ENCODE measurements at regions not wholly inside any gene's neighbourhood (a gene's known extent, or its start where the extent isn't known, plus 50 kb on each side); places are given as distances from the start of the nearest gene placed in this dataset.

DNA sequence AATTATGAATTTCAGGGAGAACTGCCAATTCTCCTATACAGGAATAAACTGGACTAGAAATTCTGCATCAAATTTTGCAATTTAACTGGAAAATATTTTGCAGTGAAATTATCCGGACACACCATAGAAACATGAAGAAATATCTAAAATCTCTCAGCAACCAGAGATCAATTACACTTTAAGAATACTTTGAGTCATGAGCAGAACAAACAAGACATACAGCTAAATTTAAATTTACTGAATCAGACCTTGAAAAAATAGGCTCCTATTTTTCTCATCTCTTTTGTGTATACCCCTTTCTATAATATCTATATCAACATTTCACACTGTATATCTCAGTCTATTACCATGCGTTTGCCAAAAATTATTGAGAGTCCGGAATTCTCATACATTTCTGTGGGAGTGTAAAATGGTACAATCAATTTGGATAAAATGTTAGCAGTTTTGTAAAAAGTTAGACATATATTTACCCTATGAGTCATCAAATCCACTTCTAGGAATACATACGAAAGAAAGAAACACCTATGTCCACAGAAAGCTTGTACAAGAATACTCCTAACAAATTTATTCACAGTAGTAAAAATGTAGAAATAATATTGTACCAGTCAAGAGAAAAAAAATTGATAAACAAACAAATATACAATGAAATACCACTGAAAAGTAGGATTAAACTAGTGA is 593.1 kb upstream of the NECTIN3 start:
- Histone ChIP-seq H3K9ac (ENCODE audit: control insufficient read depth, insufficient read depth, low read length) (no peak overlapping the region), H3K9me3 (replicated peaks; ENCODE audit: control insufficient read depth, insufficient read depth, low read length) (no peaks in the 10 kb centered on the region), H3K79me2 (ENCODE audit: control insufficient read depth, insufficient read depth, low read length) (no peaks in the 10 kb centered on the region), H3K27me3 (replicated peaks in 1 of 2; ENCODE audit: control insufficient read depth in 2 of 2, insufficient read depth in 2 of 2, low read length in 1 of 2) (no peaks in the 10 kb centered on the region), H3K4me2 (ENCODE audit: control insufficient read depth, insufficient read depth) (no peak overlapping the region), H3K27ac (ENCODE audit: control insufficient read depth, insufficient read depth) (no peak overlapping the region), H3K4me1 (ENCODE audit: control insufficient read depth, insufficient read depth, low read length) (no peaks in the 10 kb centered on the region), H3K4me3 (no peak overlapping the region), H3K36me3 (ENCODE audit: control insufficient read depth in 2 of 2, insufficient read depth in 2 of 2, low read length in 1 of 2) (no peaks in the 10 kb centered on the region), H4K20me1 (ENCODE audit: control insufficient read depth, insufficient read depth) (no peaks in the 10 kb centered on the region), H2AFZ (ENCODE audit: control insufficient read depth, low read depth, low read length) (no peak overlapping the region)
- in situ Hi-C loops (cut with MboI) (no loop called here), intact Hi-C loops (cut with micrococcal nuclease; ENCODE audit: unreplicated experiment) (no loop called here)
- ChIA-PET POLR2A (no interaction called here), SMC1A (ENCODE audit: uncharacterized antibody, unreplicated experiment) (no interaction called here), CTCF (no interaction called here), RAD21 (ENCODE audit: unreplicated experiment) (no interaction called here)
- WGBS (ENCODE audit: insufficient coverage, insufficient replicate concordance, low lambda C conversion rate, missing lambda C conversion rate) = 30% methylated on average over 4 of the region's 4 CpGs
- FAIRE-seq (no peak), DNase-seq (ENCODE audit: low read depth, low spot score) (no peak), ATAC-seq (no peak)
- BruUV-seq (replicated peaks) = no TSS peak
- TF ChIP-seq RB1 (IDR thresholded peaks at IDR 0.05; ENCODE audit: borderline replicate concordance) (no peak), MTA2 (IDR thresholded peaks at IDR 0.05; ENCODE audit: low read depth) (no peak), JUNB (IDR thresholded peaks at IDR 0.05) (no peak), STAT1 (conservative IDR thresholded peaks at IDR 0.05) (no peak), RCOR1 (conservative IDR thresholded peaks at IDR 0.05; ENCODE audit: low read depth, low read length) (no peak), MYC (IDR thresholded peaks at IDR 0.05; ENCODE audit: insufficient read depth, insufficient read length, insufficient replicate concordance, low read length, severe bottlenecking) (no peak), DPF2 (IDR thresholded peaks at IDR 0.05) (no peak), HDAC2 (IDR thresholded peaks at IDR 0.05) (no peak), TCF7 (IDR thresholded peaks at IDR 0.05; ENCODE audit: borderline replicate concordance) (no peak)
- TF ChIP-seq, protein P1, sequence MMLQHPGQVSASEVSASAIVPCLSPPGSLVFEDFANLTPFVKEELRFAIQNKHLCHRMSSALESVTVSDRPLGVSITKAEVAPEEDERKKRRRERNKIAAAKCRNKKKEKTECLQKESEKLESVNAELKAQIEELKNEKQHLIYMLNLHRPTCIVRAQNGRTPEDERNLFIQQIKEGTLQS (IDR thresholded peaks at IDR 0.05; ENCODE audit: borderline replicate concordance, extremely low read depth, low read depth, low read length) = no peak
- TF ChIP-seq, protein P2, sequence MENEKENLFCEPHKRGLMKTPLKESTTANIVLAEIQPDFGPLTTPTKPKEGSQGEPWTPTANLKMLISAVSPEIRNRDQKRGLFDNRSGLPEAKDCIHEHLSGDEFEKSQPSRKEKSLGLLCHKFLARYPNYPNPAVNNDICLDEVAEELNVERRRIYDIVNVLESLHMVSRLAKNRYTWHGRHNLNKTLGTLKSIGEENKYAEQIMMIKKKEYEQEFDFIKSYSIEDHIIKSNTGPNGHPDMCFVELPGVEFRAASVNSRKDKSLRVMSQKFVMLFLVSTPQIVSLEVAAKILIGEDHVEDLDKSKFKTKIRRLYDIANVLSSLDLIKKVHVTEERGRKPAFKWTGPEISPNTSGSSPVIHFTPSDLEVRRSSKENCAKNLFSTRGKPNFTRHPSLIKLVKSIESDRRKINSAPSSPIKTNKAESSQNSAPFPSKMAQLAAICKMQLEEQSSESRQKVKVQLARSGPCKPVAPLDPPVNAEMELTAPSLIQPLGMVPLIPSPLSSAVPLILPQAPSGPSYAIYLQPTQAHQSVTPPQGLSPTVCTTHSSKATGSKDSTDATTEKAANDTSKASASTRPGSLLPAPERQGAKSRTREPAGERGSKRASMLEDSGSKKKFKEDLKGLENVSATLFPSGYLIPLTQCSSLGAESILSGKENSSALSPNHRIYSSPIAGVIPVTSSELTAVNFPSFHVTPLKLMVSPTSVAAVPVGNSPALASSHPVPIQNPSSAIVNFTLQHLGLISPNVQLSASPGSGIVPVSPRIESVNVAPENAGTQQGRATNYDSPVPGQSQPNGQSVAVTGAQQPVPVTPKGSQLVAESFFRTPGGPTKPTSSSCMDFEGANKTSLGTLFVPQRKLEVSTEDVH (IDR thresholded peaks at IDR 0.05; ENCODE audit: low read depth, partially characterized antibody) = no peak
- TF ChIP-seq, protein P3, sequence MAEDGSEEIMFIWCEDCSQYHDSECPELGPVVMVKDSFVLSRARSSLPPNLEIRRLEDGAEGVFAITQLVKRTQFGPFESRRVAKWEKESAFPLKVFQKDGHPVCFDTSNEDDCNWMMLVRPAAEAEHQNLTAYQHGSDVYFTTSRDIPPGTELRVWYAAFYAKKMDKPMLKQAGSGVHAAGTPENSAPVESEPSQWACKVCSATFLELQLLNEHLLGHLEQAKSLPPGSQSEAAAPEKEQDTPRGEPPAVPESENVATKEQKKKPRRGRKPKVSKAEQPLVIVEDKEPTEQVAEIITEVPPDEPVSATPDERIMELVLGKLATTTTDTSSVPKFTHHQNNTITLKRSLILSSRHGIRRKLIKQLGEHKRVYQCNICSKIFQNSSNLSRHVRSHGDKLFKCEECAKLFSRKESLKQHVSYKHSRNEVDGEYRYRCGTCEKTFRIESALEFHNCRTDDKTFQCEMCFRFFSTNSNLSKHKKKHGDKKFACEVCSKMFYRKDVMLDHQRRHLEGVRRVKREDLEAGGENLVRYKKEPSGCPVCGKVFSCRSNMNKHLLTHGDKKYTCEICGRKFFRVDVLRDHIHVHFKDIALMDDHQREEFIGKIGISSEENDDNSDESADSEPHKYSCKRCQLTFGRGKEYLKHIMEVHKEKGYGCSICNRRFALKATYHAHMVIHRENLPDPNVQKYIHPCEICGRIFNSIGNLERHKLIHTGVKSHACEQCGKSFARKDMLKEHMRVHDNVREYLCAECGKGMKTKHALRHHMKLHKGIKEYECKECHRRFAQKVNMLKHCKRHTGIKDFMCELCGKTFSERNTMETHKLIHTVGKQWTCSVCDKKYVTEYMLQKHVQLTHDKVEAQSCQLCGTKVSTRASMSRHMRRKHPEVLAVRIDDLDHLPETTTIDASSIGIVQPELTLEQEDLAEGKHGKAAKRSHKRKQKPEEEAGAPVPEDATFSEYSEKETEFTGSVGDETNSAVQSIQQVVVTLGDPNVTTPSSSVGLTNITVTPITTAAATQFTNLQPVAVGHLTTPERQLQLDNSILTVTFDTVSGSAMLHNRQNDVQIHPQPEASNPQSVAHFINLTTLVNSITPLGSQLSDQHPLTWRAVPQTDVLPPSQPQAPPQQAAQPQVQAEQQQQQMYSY (CRISPR knock-in tag; IDR thresholded peaks at IDR 0.05) = no peak
- TF ChIP-seq, protein P4, sequence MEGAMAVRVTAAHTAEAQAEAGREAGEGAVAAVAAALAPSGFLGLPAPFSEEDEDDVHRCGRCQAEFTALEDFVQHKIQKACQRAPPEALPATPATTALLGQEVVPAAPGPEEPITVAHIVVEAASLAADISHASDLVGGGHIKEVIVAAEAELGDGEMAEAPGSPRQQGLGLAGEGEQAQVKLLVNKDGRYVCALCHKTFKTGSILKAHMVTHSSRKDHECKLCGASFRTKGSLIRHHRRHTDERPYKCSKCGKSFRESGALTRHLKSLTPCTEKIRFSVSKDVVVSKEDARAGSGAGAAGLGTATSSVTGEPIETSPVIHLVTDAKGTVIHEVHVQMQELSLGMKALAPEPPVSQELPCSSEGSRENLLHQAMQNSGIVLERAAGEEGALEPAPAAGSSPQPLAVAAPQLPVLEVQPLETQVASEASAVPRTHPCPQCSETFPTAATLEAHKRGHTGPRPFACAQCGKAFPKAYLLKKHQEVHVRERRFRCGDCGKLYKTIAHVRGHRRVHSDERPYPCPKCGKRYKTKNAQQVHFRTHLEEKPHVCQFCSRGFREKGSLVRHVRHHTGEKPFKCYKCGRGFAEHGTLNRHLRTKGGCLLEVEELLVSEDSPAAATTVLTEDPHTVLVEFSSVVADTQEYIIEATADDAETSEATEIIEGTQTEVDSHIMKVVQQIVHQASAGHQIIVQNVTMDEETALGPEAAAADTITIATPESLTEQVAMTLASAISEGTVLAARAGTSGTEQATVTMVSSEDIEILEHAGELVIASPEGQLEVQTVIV (IDR thresholded peaks at IDR 0.05; ENCODE audit: borderline replicate concordance, partially characterized antibody) = no peak

Data from GM12878 (cell line).